K562 (cell line): ENCODE measurements at regions not wholly inside any gene's neighbourhood (a gene's known extent, or its start where the extent isn't known, plus 50 kb on each side); places are given as distances from the start of the nearest gene placed in this dataset.

Experiments used
- TCF7L2 ChIP-seq: fragments of 150-350 bp; IDR thresholded peaks from 2 replicates; pipeline ENCODE4 v1.6.1; 2016; ENCODE audit warnings: low read depth, mild to moderate bottlenecking, low read length, moderate library complexity
- TF ChIP-seq, protein P1 (sequence below): sonication (generic); formaldehyde crosslinking; IDR thresholded peaks from 2 replicates; pipeline ENCODE4 v1.8.0; 2022; ENCODE audit warnings: mild to moderate bottlenecking, missing genetic modification reagents

DNA sequence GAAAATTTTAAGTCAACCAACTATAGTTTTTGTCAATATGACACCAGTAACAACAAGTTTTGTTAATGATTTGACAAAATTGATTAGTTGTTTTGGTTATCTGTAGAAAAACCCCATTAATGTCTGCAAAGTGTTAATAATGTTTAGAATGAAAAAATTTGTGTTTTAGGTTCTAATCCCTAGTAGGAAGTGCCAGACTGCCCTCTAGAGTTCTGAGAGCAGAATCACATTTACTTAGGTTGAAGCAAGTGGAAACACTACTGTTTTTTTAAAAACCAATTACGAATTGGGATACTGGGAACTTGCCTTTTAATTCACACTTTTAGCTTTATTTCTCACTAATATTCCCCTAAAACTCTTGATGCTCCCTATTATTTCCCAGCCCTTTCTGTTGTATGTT lies 101.1 kb upstream of the CYLC1 start:
- no peak for TF ChIP-seq TCF7L2
- TF ChIP-seq, protein P1, sequence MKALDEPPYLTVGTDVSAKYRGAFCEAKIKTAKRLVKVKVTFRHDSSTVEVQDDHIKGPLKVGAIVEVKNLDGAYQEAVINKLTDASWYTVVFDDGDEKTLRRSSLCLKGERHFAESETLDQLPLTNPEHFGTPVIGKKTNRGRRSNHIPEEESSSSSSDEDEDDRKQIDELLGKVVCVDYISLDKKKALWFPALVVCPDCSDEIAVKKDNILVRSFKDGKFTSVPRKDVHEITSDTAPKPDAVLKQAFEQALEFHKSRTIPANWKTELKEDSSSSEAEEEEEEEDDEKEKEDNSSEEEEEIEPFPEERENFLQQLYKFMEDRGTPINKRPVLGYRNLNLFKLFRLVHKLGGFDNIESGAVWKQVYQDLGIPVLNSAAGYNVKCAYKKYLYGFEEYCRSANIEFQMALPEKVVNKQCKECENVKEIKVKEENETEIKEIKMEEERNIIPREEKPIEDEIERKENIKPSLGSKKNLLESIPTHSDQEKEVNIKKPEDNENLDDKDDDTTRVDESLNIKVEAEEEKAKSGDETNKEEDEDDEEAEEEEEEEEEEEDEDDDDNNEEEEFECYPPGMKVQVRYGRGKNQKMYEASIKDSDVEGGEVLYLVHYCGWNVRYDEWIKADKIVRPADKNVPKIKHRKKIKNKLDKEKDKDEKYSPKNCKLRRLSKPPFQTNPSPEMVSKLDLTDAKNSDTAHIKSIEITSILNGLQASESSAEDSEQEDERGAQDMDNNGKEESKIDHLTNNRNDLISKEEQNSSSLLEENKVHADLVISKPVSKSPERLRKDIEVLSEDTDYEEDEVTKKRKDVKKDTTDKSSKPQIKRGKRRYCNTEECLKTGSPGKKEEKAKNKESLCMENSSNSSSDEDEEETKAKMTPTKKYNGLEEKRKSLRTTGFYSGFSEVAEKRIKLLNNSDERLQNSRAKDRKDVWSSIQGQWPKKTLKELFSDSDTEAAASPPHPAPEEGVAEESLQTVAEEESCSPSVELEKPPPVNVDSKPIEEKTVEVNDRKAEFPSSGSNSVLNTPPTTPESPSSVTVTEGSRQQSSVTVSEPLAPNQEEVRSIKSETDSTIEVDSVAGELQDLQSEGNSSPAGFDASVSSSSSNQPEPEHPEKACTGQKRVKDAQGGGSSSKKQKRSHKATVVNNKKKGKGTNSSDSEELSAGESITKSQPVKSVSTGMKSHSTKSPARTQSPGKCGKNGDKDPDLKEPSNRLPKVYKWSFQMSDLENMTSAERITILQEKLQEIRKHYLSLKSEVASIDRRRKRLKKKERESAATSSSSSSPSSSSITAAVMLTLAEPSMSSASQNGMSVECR (CRISPR knock-in tag) = no peak
